Esophagus muscularis mucosa (tissue), 4 donors: ENCODE measurements at regions not wholly inside any gene's neighbourhood (a gene's known extent, or its start where the extent isn't known, plus 50 kb on each side); places are given as distances from the start of the nearest gene placed in this dataset.

Experiments
- CTCF ChIP-seq, 3 experiments: fragments of 200-600 bp in 2 of 3; fragments of 450-650 bp in 1 of 3; sonication (generic) in 2 of 3; IDR thresholded peaks; one replicate each; pipeline ENCODE4 v1.5.1; 2017 to 2019; ENCODE audit warnings: antibody characterized with exemption in 3 of 3, mild to moderate bottlenecking in 2 of 3, moderate library complexity in 1 of 3
- EP300 ChIP-seq: sonication (generic); formaldehyde crosslinking; IDR thresholded peaks from one replicate; pipeline ENCODE4 v1.6.1; 2017; ENCODE audit warnings: antibody characterized with exemption
- POLR2A ChIP-seq: fragments of 450-650 bp; IDR thresholded peaks from one replicate; pipeline ENCODE4 v1.6.1; 2017; ENCODE audit warnings: antibody characterized with exemption, moderate library complexity, mild to moderate bottlenecking, low read depth
- POLR2AphosphoS5 ChIP-seq, 2 donors: sonication (generic); formaldehyde crosslinking; IDR thresholded peaks; one replicate each; pipeline ENCODE4 v1.6.1; 2017; ENCODE audit warnings: antibody characterized with exemption in 2 of 2

- TF ChIP-seq POLR2A, result no peak
- TF ChIP-seq POLR2AphosphoS5 (IDR thresholded peaks at IDR 0.05), result no peak
- no peak for TF ChIP-seq CTCF (IDR thresholded peaks at IDR 0.05)
- no peak for TF ChIP-seq EP300
Measured at GRCh38 chr5:67771791-67772190, 443.8 kb upstream of the PIK3R1 start.
